ENCODE measurements at regions not wholly inside any gene's neighbourhood (a gene's known extent, or its start where the extent isn't known, plus 50 kb on each side); places are given as distances from the start of the nearest gene placed in this dataset.

GRCh38 chr2:126781206-126781605, 117.5 kb upstream of the TEX51 start:
- peaks cover 9% of the 10 kb centered on the region for H3K27me3 Mint-ChIP-seq (ENCODE audit: low read depth)
- no peak overlapping the region for H3K27ac Mint-ChIP-seq
- no peaks in the 10 kb centered on the region for H3K36me3 Mint-ChIP-seq (ENCODE audit: low read depth)
- peaks cover 6% of the 10 kb centered on the region for H3K4me1 Mint-ChIP-seq (ENCODE audit: low read depth)
- H3K4me3 Mint-ChIP-seq, result no peak overlapping the region
- H3K9me3 Mint-ChIP-seq, result no peaks in the 10 kb centered on the region

DNA sequence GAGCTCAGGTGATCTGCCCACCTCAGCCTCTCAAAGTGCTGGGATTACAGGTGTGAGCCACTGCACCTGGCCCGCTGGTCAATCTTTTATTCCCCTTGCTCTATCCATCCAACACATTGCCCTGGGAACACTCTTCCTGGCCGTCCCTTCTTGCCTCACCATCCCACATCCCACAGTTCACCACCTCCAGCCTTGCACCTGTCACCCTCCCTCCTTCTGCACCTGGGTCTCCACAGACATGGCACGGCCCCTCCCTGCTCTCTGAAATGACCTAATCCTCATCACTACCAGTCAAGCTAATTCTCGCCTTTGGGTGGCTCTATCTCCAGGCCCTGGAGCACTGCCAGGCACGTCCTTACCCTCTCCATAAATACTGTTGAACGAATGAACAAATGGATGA, 116.9 kb upstream of the TEX51 start:
- no peaks in the 10 kb centered on the region for H3K9me3 Mint-ChIP-seq
- H3K4me1 Mint-ChIP-seq (ENCODE audit: low read depth), result peaks cover 6% of the 10 kb centered on the region
- H3K4me3 Mint-ChIP-seq, result no peak overlapping the region
- no peaks in the 10 kb centered on the region for H3K36me3 Mint-ChIP-seq (ENCODE audit: low read depth)
- H3K27ac Mint-ChIP-seq, result no peak overlapping the region
- peaks cover 8% of the 10 kb centered on the region for H3K27me3 Mint-ChIP-seq (ENCODE audit: low read depth)

DNA sequence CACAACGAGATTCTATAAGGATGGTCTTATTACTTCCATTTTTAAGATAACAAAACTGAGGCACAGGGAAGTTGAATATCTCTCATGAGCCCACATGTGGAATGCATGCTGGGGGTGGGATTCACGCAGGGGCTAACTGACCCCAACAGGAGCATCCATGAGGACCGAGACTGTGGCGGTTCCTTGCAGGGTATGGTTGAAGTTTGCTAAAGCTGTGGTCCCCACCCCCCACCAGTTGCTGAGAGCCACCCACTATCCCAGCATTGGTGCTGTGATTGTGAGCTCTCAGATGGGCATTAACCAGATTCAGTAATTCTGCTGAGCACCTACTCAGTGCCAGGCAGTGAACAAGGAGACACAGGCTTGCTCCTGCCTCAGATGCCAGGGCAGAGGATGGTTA, 116.0 kb upstream of the TEX51 start:
- no peaks in the 10 kb centered on the region for H3K9me3 Mint-ChIP-seq
- H3K4me3 Mint-ChIP-seq, result no peak overlapping the region
- H3K27me3 Mint-ChIP-seq (ENCODE audit: low read depth), result peaks cover 5% of the 10 kb centered on the region
- peaks cover 1% of the 10 kb centered on the region for H3K4me1 Mint-ChIP-seq (ENCODE audit: low read depth)
- H3K36me3 Mint-ChIP-seq (ENCODE audit: low read depth), result no peaks in the 10 kb centered on the region
- no peak overlapping the region for H3K27ac Mint-ChIP-seq

DNA sequence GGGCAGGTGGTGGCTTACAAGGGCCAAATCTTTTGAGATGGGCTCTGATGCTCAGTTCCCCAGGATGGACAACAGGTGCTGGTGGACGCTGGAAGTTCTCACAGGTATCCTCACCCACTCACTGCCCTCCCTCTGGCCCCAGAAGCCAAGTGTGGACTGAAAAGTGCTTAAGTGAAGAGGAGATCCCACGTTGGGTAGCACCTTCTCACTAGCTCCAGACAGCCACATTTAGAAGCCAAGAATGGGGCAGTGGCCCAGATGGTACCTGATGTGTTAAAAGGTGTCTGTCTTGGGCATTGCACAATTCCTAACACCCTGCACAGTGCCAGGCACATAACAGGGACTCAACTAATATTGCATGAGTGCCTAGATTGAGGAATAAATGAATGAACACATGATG, 115.3 kb upstream of the TEX51 start:
- Mint-ChIP-seq H3K36me3 (ENCODE audit: low read depth) (no peaks in the 10 kb centered on the region), H3K4me1 (ENCODE audit: low read depth) (no peaks in the 10 kb centered on the region), H3K27me3 (ENCODE audit: low read depth) (peaks cover 5% of the 10 kb centered on the region), H3K4me3 (no peak overlapping the region), H3K9me3 (no peaks in the 10 kb centered on the region), H3K27ac (no peak overlapping the region)

GRCh38 chr2:126784045-126784444, 114.6 kb upstream of the TEX51 start:
- Mint-ChIP-seq H3K4me1 (ENCODE audit: low read depth) (no peaks in the 10 kb centered on the region), H3K27ac (no peak overlapping the region), H3K36me3 (ENCODE audit: low read depth) (no peaks in the 10 kb centered on the region), H3K9me3 (no peaks in the 10 kb centered on the region), H3K4me3 (no peak overlapping the region), H3K27me3 (ENCODE audit: low read depth) (peaks cover 5% of the 10 kb centered on the region)

DNA sequence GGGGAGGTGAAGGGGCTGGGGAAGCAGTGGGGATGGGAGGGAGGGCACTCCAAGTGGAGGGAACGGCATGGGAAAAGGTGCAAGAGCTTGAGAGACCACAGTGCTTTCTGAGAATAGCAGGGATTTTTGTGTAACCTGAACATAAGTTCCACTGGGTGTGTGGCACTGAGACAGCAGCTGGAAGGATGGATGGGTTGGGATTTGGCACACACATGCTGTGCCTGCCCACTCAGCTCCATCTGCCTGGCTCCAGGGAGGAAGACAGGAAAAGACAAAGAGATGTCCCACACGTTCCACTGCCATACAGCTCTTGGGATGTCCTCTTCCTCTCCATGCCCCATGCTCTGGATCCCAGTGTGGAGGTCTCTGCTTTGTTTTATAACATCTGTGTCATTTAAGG, 114.1 kb upstream of the TEX51 start:
- no peak overlapping the region for H3K4me3 Mint-ChIP-seq
- H3K9me3 Mint-ChIP-seq, result no peaks in the 10 kb centered on the region
- no peaks in the 10 kb centered on the region for H3K36me3 Mint-ChIP-seq (ENCODE audit: low read depth)
- H3K27ac Mint-ChIP-seq, result no peak overlapping the region
- peaks cover 5% of the 10 kb centered on the region for H3K27me3 Mint-ChIP-seq (ENCODE audit: low read depth)
- no peaks in the 10 kb centered on the region for H3K4me1 Mint-ChIP-seq (ENCODE audit: low read depth)

GRCh38 chr2:126785236-126785635, 113.5 kb upstream of the TEX51 start:
- Mint-ChIP-seq H3K9me3 (no peaks in the 10 kb centered on the region), H3K4me1 (ENCODE audit: low read depth) (no peaks in the 10 kb centered on the region), H3K4me3 (no peak overlapping the region), H3K27me3 (ENCODE audit: low read depth) (peaks cover 3% of the 10 kb centered on the region), H3K27ac (no peak overlapping the region), H3K36me3 (ENCODE audit: low read depth) (no peaks in the 10 kb centered on the region)

GRCh38 chr2:126785862-126786261, 112.8 kb upstream of the TEX51 start:
- no peaks in the 10 kb centered on the region for H3K9me3 Mint-ChIP-seq
- H3K27ac Mint-ChIP-seq, result no peak overlapping the region
- H3K27me3 Mint-ChIP-seq (ENCODE audit: low read depth), result no peaks in the 10 kb centered on the region
- H3K4me1 Mint-ChIP-seq (ENCODE audit: low read depth), result no peaks in the 10 kb centered on the region
- no peak overlapping the region for H3K4me3 Mint-ChIP-seq
- H3K36me3 Mint-ChIP-seq (ENCODE audit: low read depth), result no peaks in the 10 kb centered on the region

GRCh38 chr2:126786765-126787164, 111.9 kb upstream of the TEX51 start:
- Mint-ChIP-seq H3K4me1 (ENCODE audit: low read depth) (no peaks in the 10 kb centered on the region), H3K27me3 (ENCODE audit: low read depth) (no peaks in the 10 kb centered on the region), H3K27ac (no peak overlapping the region), H3K9me3 (no peaks in the 10 kb centered on the region), H3K4me3 (no peak overlapping the region), H3K36me3 (ENCODE audit: low read depth) (no peaks in the 10 kb centered on the region)

- Mint-ChIP-seq H3K27me3 (ENCODE audit: low read depth) (no peaks in the 10 kb centered on the region), H3K36me3 (ENCODE audit: low read depth) (no peaks in the 10 kb centered on the region), H3K4me3 (no peak overlapping the region), H3K9me3 (no peaks in the 10 kb centered on the region), H3K4me1 (ENCODE audit: low read depth) (no peaks in the 10 kb centered on the region), H3K27ac (no peak overlapping the region)
Measured at GRCh38 chr2:126787289-126787688, 111.4 kb upstream of the TEX51 start.

DNA sequence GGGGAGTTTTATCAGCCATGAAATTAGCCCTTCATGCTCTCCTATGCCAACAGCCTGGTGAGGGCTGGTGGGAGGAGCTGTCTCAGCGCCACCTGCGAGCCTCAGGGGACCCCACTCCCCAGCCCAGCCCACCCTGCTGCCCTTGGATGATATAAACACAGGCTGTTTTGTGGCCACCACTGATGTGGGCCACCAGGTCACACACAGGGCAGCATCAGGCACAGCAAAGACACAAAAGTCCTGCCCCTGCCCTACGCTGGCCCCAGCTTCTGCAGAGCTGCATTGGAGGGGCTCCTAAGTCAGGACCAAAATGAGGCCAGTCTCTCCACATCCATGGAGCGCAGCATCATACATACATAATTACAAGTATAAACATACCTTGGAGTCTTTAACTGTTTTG, 110.6 kb upstream of the TEX51 start:
- no peak overlapping the region for H3K27ac Mint-ChIP-seq
- no peaks in the 10 kb centered on the region for H3K27me3 Mint-ChIP-seq (ENCODE audit: low read depth)
- H3K36me3 Mint-ChIP-seq (ENCODE audit: low read depth), result no peaks in the 10 kb centered on the region
- H3K4me3 Mint-ChIP-seq, result no peak overlapping the region
- H3K9me3 Mint-ChIP-seq, result no peaks in the 10 kb centered on the region
- no peaks in the 10 kb centered on the region for H3K4me1 Mint-ChIP-seq (ENCODE audit: low read depth)

DNA sequence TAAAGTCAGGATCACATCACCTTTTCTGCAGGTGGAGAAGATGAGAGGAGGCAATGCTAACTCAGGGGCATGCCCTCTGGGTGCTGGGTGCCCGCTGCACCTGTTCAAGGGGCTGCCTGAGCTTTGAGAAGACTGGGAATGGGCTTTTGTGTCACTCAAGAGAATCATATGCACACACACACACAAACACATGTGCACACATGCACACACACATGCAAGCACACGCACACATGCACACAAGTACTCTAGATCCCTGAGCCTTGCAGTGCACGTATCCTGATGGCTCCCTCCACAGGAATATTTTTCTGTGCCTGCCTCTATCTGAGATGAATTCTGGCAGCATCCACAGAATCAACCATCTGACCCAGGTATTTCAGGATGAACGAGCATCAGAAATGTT, 110.0 kb upstream of the TEX51 start:
- Mint-ChIP-seq H3K4me1 (ENCODE audit: low read depth) (no peaks in the 10 kb centered on the region), H3K27ac (no peak overlapping the region), H3K4me3 (no peak overlapping the region), H3K9me3 (no peaks in the 10 kb centered on the region), H3K27me3 (ENCODE audit: low read depth) (peaks cover 4% of the 10 kb centered on the region), H3K36me3 (ENCODE audit: low read depth) (no peaks in the 10 kb centered on the region)

GRCh38 chr2:126790987-126791780, 107.5 kb upstream of the TEX51 start:
- no peak overlapping the region for H3K4me3 Mint-ChIP-seq
- H3K4me1 Mint-ChIP-seq (ENCODE audit: low read depth), result no peaks in the 10 kb centered on the region
- no peaks in the 10 kb centered on the region for H3K36me3 Mint-ChIP-seq (ENCODE audit: low read depth)
- no peak overlapping the region for H3K27ac Mint-ChIP-seq
- H3K9me3 Mint-ChIP-seq, result no peaks in the 10 kb centered on the region
- peaks cover 5% of the 10 kb centered on the region for H3K27me3 Mint-ChIP-seq (ENCODE audit: low read depth)

- no peak overlapping the region for H3K4me3 Mint-ChIP-seq
- no peaks in the 10 kb centered on the region for H3K36me3 Mint-ChIP-seq (ENCODE audit: low read depth)
- peaks cover 5% of the 10 kb centered on the region for H3K27me3 Mint-ChIP-seq (ENCODE audit: low read depth)
- no peak overlapping the region for H3K27ac Mint-ChIP-seq
- no peaks in the 10 kb centered on the region for H3K4me1 Mint-ChIP-seq (ENCODE audit: low read depth)
- H3K9me3 Mint-ChIP-seq, result no peaks in the 10 kb centered on the region
Measured at GRCh38 chr2:126792186-126792585, 106.5 kb upstream of the TEX51 start.

DNA sequence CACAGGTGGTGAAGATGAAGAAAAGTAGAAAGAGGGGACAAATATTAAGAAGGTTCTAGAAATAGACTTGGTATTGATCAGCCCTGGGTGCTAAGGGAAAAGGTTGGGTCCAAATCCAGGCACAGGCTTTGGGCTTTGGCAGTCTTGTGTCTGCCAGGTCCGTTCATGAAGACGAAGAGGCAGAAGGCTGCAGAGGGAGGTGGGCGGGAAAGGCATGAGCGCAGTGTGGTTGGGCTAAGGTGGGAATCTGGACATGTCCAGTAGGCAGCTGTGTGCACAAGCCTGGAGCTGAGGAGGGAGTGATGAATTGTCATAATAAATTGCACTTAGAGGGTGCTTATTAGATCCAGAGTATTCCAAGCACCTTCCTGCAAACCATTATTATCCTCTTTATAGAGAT, 105.7 kb upstream of the TEX51 start:
- Mint-ChIP-seq H3K27me3 (ENCODE audit: low read depth) (peaks cover 5% of the 10 kb centered on the region), H3K9me3 (no peaks in the 10 kb centered on the region), H3K4me1 (ENCODE audit: low read depth) (no peaks in the 10 kb centered on the region), H3K4me3 (no peak overlapping the region), H3K27ac (no peak overlapping the region), H3K36me3 (ENCODE audit: low read depth) (no peaks in the 10 kb centered on the region)
